Fibroblast of villous mesenchyme (primary cell): ENCODE measurements at regions not wholly inside any gene's neighbourhood (a gene's known extent, or its start where the extent isn't known, plus 50 kb on each side); places are given as distances from the start of the nearest gene placed in this dataset.
"Not testable (repeated sequence)": the region's sequence is repeated elsewhere in the genome, so short reads cannot be mapped to it uniquely, and the experiment has no call there.

ENCODE experiments used
- DNase-seq: peaks from one replicate; pipeline ENCODE4 v3.0.0-alpha.2; 2010; ENCODE audit warnings: low read depth
- H3K4me3 ChIP-seq: 2 replicates; pipeline ENCODE4 v1.5.1; 2011; ENCODE audit warnings: low read depth, mild to moderate bottlenecking, low read length
- TF ChIP-seq, protein P1 (sequence below): IDR thresholded peaks from 2 replicates; pipeline ENCODE4 v1.5.1; 2012; ENCODE audit warnings: low read depth, mild to moderate bottlenecking, low read length; ENCODE audit not compliant: insufficient read depth

DNA sequence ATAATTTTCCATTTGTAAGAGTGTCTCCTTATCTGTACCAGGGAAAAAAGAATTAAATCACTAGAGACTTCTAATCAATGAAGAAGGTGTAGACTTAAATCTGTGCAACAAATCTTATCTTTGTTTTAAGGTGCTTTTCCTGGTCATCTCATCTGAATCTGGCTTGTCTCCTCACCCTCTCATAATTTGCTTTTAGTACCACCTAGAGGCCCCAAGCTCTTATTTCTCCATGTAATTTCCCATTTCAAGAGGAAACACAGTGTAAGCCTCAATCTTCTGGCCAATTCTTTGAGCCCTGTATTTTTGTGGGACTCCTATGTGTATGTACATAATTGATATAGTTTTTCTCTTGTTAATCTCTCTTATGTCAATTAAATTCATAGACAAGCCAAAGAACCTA lies 1975.3 kb upstream of the CDH6 start:
- no peak for DNase-seq
- no peak overlapping the region for H3K4me3 ChIP-seq
- TF ChIP-seq, protein P1, sequence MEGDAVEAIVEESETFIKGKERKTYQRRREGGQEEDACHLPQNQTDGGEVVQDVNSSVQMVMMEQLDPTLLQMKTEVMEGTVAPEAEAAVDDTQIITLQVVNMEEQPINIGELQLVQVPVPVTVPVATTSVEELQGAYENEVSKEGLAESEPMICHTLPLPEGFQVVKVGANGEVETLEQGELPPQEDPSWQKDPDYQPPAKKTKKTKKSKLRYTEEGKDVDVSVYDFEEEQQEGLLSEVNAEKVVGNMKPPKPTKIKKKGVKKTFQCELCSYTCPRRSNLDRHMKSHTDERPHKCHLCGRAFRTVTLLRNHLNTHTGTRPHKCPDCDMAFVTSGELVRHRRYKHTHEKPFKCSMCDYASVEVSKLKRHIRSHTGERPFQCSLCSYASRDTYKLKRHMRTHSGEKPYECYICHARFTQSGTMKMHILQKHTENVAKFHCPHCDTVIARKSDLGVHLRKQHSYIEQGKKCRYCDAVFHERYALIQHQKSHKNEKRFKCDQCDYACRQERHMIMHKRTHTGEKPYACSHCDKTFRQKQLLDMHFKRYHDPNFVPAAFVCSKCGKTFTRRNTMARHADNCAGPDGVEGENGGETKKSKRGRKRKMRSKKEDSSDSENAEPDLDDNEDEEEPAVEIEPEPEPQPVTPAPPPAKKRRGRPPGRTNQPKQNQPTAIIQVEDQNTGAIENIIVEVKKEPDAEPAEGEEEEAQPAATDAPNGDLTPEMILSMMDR, result no peak

DNA sequence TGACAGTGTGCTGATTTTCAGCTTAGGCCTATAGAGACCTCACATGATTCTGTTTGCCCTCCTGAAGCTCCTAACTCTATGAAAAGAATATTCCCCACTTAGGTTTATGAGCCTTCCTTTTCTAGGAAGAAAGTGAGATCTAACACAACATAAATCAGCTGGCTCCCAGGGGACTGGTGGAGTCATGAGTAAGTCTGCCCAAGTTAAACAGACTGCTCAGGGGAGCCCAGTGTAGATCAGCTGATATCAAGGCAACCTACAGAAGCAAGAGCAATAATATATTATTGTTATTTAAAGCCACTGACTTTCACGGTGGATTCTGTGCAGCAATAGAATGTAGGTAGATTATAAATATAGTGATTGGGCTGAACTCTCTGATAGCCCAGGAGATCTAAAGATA lies 1978.6 kb upstream of the CDH6 start:
- no peak for DNase-seq
- no peak overlapping the region for H3K4me3 ChIP-seq
- TF ChIP-seq, protein P1, result no peak

DNA sequence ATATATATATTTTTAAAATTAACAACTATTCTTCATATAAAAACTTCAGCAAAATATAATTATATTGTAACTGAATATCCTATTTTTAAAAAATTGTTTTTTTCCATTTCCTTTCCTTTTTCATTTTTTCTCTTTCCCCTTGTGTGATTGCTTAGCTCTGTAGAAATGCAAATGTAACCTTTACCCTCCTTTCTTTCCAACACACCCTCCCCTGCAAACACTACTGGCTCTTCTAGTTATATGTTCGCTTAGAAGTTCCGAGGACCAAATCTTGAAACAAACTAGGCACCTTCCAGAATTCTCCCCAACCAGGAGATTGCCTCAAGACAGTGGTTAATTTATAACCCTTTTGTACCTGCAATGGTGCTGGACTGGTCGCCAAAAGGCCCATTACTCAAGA lies 1980.0 kb upstream of the CDH6 start:
- H3K4me3 ChIP-seq, result no peak overlapping the region
- no peak for DNase-seq
- TF ChIP-seq, protein P1, result no peak

DNA sequence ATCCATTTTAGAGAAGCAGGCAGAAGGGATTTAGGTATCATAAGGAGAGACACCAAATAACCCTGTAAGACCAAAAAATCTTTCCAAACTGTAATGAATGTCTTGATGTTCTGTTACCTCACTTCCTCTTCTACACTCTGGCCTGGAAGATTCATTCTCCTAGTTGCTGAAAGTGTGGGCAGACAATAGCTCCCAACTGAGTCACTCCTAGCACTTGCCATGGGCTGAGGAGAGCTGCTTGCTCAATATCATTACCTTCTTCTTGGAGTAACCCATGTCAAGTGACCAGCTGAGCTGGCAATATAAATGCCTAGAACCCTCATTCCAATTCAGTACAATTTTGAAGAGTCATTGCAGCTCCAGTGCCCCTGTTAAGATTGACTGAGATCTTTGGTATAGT lies 1985.5 kb upstream of the CDH6 start:
- no peak overlapping the region for H3K4me3 ChIP-seq
- TF ChIP-seq, protein P1, result no peak
- DNase-seq, result no peak

DNA sequence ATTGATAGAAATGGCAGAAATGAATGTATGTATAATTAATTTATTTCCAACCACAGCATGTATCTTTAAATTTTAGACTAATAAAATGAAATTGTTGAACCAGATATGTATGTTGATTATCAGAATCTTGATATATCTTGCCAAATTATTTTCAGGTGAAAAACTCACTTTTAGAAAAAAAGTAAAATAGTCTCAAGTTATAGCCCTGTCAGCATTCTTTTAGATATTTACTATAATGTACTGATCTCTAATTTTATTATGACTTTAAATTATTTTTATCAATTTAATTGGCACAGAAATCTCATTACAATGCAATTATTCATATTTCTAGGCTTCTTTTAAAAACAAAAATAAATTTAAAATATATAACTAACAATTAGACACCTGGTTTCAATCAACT lies 1990.4 kb upstream of the CDH6 start:
- DNase-seq, result no peak
- no peak overlapping the region for H3K4me3 ChIP-seq
- TF ChIP-seq, protein P1, result no peak

DNA sequence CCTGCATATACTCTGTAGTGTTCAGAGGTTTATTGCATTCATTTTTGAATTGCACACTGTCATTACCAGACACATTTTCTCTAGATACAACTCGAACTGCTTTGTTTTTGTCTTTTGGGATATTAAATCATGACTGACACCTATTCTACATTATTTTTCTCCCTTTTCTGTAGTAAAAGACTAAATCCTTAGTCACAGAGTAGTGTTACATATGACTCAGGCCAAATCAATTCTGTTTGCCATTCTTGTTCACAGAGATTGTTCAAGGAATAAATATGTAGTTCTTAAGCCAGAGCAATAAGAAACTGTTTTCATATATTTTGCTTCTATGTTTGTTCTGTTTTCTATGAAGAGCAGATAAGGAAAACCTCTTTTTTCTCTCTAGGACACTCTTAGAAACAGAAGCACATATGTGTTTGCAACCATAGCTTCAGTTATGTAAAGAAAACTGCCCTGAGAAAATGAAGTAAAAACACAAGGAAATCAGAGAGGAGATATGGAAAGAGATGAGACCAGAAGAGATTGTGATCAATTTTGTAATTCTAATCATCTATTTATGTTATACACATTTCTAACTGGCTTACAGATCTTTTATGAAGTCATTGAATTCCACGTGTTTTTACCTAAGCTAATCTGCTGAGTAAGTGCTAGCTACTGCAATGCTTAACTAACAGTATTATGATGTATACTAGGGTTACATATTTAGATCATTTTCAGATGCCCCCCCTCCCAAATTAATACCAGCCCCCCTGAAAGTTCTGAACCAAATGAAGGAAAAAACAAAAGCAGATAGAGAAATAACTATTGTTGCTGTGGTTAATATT lies 1995.6 kb upstream of the CDH6 start:
- TF ChIP-seq, protein P1, result no peak
- H3K4me3 ChIP-seq, result no peak overlapping the region
- no peak for DNase-seq

DNA sequence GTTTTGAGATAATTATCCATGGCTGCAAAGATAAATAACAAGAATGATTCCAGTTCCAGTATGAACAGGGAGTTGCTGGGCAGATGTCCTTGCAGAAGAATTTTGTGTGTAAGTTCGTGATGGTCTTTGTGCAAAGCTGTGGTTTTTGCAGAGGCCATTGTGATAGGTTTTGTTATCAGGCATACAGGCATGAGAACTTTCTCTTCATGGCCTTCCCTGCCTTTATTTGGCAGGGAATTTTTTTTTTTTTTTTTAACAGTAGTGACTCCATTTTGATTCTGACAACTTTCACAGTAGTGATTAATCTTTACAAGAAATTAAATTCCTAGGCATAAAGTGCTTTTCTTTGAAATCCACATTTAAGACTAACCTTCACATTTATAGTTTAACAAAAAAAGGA lies 1999.5 kb upstream of the CDH6 start:
- DNase-seq, result no peak
- no peak overlapping the region for H3K4me3 ChIP-seq
- TF ChIP-seq, protein P1, result no peak

DNA sequence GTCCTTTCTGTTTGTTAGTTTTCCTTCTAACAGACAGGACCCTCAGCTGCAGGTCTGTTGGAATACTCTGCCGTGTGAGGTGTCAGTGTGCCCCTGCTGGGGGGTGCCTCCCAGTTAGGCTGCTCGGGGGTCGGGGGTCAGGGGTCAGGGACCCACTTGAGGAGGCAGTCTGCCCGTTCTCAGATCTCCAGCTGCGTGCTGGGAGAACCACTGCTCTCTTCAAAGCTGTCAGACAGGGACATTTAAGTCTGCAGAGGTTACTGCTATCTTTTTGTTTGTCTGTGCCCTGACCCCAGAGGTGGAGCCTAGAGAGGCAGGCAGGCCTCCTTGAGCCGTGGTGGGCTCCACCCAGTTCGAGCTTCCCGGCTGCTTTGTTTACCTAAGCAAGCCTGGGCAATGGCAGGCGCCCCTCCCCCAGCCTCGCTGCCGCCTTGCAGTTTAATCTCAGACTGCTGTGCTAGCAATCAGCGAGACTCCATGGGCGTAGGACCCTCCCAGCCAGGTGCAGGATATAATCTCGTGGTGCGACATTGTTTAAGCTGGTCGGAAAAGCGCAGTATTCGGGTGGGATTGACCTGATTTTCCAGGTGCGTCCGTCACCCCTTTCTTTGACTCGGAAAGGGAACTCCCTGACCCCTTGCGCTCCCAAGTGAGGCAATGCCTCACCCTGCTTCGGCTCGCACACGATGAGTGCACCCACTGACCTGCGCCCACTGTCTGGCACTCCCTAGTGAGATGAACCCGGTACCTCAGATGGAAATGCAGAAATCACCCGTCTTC lies 2002.0 kb upstream of the CDH6 start:
- not testable (repeated sequence) for DNase-seq

DNA sequence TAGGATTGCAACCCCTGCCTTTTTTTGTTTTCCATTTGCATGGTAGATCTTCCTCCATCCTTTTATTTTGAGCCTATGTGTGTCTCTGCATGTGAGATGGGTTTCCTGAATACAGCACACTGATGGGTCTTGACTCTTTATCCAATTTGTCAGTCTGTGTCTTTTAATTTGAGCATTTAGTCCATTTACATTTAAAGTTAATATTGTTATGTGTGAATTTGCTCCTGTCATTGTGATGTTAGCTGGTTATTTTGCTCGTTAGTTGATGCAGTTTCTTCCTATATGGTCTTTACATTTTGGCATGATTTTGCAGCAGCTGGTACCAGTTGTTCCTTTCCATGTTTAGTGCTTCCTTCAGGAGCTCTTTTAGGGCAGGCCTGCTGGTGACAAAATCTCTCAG lies 2003.1 kb upstream of the CDH6 start:
- H3K4me3 ChIP-seq, result not testable (repeated sequence)

More for the DNA sequence above, 2002.0 kb upstream of the CDH6 start:
- not testable (repeated sequence) for H3K4me3 ChIP-seq

More for the DNA sequence above, 2003.1 kb upstream of the CDH6 start:
- not testable (repeated sequence) for DNase-seq
